GM18907 (cell line): ENCODE measurements at regions not wholly inside any gene's neighbourhood (a gene's known extent, or its start where the extent isn't known, plus 50 kb on each side); places are given as distances from the start of the nearest gene placed in this dataset.
"Not testable (repeated sequence)": the region's sequence is repeated elsewhere in the genome, so short reads cannot be mapped to it uniquely, and the experiment has no call there.

Source experiments
- ATAC-seq: cut with Tn5 transposase; IDR thresholded peaks from one replicate; pipeline ENCODE4 v1.9.1; 2021; ENCODE audit warnings: mild to moderate bottlenecking, moderate library complexity; ENCODE audit not compliant: unreplicated experiment

DNA sequence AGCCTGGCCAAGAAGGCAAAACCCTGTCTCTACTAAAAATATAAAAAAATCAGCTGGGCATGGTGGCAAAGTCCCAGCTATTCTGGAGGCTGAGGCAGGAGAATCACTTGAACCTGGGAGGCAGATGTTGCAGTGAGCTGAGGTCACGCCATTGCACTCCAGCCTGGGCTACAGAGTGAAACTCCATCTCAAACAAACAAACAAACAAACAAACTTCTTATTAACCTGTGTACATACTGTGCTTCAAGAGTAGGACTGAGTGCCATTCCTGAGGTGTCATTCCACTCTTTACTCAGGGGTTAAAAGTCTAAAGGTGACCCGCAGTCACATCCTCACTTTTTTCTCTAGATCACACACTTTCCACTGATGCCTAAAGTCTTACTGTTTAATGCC is 169.4 kb upstream of the MKLN1 start:
- ATAC-seq, result not testable (repeated sequence)

DNA sequence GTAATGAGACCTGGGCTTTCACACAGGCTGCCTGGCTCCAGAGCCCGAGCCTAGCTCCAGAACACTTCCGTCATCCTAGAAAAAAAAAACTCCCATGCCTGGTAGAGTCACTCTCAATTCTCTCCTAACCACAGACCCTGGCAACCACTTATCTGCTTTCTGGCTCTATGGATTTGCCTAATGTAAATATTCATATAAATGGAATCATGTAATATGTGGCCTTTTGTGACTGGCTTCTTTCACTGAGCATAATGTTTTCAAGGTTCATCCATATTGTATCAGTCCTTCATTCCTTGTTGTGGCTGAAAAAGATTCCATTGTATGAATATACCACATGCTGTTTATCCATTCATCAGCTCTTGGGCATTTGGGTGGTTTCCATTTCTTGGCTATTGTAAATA is 167.7 kb upstream of the MKLN1 start:
- no peak for ATAC-seq

DNA sequence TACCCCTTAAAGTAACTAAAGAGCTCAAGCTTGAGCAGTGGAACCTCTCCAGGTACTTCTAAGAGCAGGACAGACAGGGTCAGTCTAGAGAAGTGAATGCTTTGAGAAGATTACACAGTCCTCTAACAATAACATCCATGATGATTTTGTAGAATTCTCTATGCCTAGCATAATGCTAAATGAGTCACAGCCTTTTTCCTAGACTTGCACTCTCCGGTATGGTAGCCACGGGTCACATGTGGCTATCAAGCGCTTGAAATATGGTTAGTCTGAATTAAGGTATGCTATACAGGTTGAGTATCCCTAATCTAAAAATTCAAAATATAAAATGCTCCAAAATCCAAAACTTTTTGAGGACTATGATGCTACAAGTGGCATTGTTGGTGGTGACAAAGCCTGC is 166.6 kb upstream of the MKLN1 start:
- no peak for ATAC-seq

DNA sequence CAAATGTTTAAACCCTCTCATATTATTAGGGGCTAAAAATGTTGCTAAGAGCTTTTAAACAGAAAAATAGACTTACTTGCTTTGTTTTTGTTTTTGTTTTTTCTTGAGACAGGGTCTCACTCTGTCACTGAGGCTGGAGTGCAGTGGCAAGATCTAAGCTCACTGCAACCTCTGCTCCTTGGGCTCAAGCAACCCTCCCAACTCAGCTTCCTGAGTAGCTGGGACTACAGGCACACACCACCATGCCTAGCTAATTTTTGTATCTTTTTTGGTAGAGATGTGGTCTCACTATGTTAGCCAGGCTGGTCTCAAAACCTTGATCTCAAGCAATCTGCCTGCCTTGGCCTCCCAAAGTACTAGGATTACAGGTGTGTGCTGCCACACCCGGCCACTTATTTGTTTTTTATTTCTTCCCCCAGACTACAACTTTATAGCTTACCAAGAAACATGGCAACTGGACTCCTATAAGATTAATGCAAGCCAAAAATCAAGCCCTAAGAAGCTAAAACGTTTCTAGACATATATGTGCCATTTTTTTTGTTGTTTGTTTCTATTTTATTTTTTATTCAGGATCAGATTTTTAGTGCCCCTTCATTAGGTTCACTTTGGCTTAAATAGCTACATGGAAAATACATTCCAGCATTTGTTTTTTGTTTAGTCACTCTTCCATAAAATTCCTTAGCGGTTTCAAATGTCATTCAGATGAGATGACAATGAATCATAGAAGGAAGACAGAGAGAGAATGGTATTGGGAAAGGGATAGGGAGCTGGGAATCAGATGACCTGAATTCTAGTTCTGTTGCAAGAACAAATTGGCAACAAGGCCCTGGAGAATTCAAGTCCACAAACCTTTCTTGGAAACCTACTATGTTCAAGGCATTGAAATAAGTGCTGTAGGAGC is 163.4 kb upstream of the MKLN1 start:
- ATAC-seq, result no peak

DNA sequence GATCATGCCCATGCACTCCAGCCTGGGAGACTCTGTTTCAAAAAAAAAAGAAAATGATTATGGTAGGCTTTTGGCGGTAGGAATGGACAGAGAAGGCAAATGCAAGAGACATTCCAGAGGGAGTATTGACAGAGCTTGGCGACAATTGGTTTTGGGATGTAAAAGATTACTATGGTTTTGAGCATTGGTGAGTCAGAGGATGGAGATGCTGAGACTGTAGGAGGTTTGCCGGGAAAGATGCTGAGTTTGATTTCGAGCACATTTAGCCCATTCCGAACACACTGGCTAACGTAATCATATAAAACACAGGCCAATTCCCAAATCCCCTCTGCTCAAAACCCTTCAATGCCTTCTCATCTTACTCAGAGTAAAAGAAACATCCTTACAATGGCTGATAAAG is 161.6 kb upstream of the MKLN1 start:
- no peak for ATAC-seq

DNA sequence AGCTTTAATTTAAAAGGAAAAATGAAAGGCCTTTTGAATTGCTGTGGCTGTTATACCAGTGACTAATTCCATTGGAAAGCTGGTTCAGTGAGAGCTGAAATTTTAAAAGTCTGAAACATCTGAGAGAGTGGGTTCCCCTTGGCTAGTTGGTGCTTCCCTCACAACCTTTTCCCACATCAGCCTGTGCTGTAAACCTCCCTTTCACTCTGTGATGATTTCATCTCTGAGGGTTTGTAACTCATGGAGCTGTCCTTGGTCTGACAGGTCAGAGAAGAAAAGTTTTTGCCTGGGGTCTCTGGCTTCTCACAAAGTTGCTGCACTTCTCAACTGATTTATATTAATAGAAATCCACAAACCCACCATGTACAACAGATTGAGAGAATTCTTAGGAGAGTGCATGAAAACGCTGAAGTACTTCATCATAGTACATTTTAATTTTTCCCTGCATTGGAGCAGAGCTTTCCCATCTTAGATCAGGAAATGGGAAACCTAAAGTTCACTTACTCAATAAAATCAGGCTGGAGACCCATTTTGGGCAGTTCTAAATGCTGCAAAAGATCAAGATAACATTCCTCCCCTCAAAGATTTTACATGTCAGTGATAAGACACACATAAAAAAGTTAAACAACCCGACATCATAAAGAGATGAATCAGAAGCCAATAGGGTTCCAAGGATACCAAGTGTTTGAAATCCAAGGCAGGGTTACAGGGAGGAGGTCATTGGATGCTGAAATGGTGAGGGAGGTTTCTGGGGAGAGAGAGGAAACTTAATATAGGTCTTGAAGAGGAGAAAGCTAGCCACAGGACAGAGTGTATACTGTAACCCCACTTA is 157.0 kb upstream of the MKLN1 start:
- ATAC-seq, result no peak

DNA sequence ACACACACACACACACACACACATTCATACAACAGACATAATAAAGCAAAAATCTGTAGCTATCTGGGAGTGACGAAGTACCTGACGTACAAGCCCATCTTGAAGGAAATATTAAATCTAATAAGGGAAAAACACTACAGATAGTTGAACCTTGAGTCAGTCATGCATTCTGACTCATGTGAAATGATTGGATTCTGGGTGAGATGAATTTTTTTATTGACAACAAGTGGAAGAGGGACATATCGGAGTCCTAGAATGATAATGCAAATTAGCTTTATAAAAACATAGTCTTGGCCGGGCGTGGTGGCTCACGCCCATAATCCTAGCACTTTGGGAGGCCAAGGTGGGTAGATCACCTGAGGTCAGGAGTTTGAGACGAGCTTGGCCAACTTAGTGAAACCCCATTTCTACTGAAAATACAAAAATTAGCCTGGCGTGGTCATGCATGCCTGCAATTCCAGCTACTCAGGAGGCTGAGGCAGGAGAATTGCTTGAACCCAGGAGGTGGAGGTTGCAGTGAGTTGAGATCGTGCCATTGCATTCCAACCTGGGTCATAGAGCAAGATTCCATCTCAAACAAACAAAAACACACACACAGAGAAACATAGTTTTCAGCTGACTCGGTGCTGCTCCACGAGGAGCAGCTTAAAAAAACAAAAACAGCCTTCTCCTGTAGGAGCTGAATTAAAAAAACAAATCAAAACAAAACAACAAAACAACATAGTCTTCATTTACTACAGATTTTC is 154.4 kb upstream of the MKLN1 start:
- no peak for ATAC-seq

DNA sequence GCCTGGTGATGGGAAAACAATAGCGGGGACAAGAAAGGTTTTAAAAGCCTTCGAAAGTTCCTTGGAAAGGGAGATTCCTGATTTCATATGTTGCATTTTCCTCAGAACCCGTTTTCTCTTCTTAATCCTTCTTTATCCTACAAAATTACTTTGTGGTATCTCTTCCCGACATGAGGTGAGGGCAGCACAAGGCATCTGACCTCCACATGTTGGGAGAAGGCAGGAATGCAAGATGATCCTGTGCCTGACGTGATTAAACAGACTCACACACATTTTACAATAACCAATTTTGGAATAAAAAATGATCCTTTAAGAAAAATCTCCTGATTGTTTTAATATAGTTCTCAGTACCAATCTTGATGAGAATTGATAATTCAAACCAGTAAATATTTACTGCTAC is 153.3 kb upstream of the MKLN1 start:
- ATAC-seq, result no peak

DNA sequence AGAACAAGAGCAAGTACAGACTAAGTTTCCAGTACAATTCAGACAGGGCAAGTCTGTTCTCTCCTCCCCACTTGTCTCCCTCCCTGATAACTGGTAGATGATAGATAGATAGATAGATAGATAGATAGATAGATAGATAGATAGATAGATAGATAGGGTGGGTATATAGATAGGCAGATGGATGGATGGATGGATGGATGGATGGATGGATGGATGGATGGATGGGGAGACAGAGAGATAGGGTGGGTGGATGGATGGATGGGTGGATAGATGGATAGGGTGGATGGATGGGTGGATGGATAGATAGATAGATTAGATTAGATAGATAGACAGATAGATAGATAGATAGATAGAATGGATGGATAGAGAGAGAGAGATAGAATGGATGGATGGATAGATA is 152.8 kb upstream of the MKLN1 start:
- no peak for ATAC-seq

DNA sequence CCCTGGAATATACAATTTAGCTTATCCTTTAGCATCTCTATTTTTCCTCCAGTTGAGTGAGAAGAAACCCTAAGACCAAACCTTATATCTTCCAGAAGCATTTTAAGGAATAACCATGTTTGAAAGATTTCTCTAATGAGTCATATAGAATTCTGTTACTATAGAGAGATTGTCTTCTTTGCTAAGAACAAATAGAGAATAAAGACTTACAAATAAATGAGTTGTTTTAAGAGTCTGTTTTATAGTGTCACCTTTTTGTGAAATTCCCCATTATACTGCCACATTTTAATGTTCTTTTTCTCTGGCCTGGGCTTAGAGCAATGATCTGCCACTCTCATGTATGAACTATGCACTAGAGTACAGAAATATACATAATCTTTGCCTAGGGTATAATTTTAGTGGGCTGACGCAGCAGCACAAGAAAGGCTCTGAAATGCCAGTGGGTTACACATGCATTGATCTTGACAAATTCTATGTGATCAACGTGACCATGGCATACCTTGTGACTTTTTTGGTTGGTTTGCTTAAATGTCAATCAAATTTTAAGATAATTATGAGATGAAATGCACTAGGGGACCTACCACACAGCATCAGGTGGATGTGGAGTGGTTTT is 145.1 kb upstream of the MKLN1 start:
- ATAC-seq, result no peak

DNA sequence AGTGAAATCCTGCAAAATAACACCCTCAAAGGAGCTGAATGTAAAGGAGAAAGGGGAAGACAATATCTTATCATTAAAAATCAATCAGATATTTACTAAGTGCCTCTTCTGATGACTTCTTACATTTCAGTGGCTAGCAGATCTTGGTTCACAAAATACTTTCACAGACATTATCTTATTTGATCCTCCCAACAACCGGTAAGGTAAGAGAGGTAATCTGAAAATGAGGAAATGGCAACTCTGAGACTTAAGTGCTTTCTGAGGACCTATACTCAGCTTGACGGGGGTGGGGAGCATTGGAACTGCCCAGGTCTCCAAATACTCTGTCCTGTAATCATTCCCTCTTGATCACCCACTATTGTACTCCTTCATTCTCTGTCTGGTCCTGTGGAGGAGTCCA is 144.6 kb upstream of the MKLN1 start:
- ATAC-seq, result no peak

DNA sequence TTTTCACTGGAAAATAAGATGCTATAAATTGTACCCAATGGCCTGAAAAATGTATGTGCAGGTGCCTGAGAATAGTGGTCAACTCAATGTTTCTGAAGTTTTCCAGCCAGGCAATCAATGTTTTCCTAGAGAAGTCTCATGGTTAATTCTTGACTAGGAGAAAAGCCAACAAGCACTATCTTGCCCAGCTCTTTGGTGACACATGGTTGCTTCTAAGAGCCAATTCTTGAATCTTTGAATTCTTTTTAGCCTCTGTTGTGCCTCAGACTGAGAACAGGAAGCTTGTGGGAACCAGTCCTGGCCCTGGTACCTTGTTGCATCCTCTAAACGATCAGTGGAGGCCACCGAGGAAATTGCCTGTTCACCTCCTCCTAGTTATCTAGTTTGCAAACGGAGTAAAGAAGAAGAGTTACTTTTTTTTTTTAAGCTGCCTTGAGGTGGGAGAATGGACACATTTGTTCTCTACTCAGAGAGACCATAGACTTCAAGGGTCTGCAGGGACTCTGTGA is 144.0 kb upstream of the MKLN1 start:
- ATAC-seq, result no peak

DNA sequence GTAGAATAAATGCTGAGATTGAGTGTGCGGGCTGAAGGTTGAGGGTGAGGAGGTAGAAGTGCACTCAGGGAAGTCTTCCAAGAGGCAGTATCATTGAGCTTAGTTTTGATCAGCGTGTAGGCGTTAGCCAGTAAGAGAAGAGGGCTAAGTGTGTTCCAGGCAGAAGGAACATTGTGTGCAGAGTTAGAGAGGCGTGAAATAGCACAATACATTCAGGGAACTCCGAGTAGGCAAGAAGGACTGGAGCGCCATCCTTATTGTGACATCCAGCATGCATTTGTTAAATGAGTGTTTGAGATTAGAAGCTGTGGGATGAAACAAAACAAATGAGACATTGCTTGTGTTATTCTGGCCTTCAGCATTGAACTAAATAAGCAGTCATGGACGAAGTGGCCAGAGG is 140.9 kb upstream of the MKLN1 start:
- ATAC-seq, result no peak

DNA sequence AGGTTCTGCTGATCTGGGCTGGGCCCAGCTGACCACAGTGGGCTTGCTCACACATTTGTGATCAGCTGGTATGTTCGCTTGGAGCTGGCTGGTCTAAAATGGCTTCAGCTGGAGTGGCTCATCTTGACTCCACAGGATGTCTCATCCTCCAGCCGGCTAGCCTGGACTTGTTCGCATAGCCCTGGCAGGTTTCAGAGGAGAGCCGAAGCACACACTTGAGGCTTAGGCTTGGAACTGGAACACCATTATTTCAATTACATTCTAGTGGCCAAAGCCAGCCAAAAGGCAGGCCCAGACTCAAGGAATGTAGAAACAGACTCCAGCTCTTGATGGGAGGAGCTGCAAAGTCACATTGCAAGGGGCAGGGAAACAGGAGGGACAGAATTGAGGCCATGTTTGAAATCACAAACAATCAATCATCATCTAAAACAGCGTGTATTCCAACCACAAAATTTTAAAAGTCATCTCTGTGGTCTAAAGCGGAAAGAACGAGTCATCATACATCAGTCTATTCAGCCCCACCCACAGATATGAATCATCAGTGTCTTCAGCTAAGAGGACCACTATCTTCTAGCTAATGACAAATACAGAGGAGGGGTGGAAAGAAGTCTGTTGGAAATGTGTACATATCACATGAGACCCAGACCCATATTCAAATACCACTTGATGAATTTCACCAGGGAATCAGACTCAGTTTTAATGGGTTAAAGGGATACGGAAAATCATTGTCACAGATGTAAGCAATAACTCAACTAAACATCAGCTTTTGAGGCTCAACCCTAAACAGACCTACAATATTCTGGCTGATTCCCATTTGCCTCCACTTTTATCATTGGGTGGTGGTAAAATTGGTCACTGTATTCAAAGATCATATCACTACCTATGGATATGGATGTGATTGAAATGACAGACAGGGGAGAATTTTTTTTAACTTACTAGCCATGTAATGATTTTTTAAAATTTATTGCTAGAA is 139.0 kb upstream of the MKLN1 start:
- ATAC-seq, result peak; percentile 80

DNA sequence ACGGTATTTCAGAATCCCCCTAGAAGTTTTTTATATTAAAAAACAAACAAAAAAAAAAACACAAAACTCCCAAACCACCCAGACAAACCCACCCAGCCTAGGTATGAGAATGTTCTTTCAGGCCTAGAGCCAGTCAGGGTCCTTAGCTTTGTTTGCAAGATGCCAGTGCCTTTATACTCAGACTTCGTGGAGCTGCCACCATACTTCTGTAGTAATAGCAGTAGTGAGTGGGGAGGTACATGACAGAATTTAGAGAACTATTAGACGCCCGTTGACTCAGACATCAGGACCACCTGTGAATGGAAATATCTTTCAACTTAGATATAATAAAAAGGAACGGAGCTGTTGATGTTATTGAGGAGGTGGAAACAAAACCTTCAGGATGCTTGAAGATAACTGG is 138.2 kb upstream of the MKLN1 start:
- no peak for ATAC-seq

DNA sequence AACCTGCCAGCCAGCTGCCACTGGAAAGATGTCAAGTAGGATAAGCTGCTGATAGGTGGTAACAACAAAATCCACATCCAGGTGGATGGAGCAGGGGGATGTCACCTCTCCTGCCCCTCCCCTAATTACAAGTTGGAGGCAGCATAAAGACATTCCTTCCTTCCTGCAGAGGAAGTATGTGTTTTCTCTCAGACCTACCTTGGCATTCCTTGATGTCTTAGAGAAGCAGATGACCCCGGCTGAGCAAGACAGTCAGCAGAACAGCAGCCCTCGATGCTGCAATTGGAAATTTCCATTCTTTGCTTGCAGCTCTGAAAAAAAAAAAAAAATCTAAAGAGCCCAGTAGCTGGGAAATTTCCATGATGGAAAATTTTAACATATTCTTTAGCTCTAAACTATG is 137.5 kb upstream of the MKLN1 start:
- ATAC-seq, result no peak

DNA sequence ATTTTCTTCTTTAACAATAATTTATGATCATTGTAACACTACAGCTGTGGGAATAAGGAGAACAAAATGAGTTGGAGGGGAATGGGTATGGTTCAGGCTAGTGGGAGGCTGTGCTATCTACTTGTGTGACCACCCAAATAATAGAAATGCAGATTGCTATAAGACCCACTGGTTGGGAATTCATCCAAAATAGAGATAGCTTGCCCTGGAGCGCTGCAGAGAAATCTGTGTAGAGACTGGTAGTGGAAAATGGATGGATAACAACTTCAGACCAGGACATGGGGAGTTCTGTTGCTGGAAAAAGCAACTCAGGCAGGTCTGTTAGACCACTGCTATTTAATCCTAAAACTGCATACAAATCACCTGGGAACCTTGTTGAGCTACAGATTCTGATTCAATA is 137.1 kb upstream of the MKLN1 start:
- ATAC-seq, result no peak

DNA sequence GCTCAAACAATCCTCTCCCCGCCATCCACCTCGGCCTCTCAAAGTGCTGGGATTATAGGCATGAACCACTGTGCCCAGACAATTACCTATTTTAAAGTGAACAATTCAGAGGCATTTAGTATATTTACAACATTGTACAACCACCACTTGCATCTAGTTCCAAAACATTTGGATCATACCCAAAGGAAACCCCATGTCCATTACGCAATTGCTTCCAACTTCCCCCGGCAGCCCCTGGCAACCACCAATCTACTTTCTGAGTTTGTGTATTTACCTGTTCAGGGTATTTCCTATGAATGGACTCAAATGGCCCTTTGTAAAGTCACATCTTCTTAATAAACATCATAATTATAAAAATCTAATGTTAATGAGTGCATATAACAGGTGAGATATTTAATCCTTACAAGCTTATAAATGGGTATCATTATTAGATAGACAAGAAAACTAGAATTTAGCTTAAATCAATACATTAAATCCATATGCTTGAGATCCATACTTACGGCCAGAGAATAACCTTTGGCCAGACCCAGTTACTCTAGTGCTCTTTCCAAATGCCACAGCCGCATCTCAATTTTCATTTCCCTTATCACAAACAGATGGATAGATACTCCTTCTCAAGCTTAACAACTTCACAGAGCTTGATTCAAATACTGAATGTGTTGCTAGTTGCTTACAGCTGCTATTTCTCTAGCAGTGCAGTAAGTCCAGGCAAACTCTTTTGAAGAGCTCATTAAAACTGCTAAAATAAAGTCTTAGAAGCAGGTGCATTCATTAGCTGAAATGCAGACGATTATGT is 133.4 kb upstream of the MKLN1 start:
- ATAC-seq, result no peak

DNA sequence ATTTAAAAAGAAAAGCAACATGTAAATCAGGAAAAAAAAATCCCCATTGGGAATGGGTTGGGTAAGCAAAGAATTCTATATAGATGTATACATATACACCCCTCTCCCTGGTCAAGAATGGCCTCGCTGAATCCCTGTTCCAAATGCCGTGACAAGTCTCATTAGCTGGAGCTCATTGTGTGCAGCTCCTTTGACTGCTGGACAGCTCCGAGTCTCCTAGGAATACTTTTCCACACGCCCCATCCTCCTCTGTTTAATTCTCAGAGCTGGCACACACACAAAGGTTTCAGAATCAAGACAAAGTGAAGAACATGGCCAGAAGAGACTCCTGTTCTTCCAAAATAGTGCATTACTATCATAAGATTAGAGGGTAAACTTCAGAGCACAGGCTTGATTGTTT is 130.9 kb upstream of the MKLN1 start:
- ATAC-seq, result no peak
